NCI-H1105 treated with DMSO at 0.1 percent for 48 hours (cell line): ENCODE measurements at regions not wholly inside any gene's neighbourhood (a gene's known extent, or its start where the extent isn't known, plus 50 kb on each side); places are given as distances from the start of the nearest gene placed in this dataset.
"Not testable (repeated sequence)": the region's sequence is repeated elsewhere in the genome, so short reads cannot be mapped to it uniquely, and the experiment has no call there.

Experiments
- DNase-seq: peaks from one replicate; lab custom pipeline; 2025; lab: John Stamatoyannopoulos, UW

DNA sequence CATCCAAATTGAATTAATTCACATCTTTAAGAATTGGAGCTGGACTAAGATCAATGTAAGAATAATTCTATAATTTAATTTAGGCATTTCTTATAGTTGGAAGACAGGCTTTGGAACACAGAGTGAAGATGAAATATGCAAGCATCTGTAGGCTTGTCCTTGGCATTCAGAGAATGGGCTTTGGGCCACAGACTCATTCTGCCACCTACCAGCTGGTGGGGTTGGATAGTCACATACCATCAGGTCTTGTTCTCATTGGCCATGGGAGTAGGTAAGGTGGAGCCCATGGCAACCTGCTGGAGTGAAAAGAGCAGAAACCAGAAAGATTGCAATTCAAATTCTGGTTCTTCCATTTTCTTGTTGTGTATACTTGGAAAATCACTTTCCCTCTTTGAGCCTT, 300.3 kb downstream of the CYRIA start:
- no peak for DNase-seq

DNA sequence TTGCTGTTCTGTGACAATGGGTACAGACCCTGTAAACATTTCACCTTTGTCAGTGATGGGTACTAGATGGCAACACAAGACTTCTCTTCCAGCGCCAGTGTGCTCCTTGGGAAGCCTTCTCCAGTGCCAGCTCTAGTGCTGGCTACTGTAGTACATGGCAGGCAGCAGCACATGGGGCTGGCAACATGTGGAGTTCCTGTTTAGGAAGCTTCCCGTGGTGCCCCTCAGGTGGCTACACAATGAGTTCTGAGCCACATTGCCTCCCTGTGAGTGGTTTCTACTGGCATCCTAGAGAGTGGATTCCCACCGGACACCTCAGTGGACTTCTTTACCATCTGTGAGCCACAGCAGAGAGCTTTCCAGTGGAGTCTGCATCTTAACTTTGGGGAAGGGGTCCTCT, 302.1 kb downstream of the CYRIA start:
- no peak for DNase-seq

- DNase-seq = no peak
These were observed 303.0 kb downstream of the CYRIA start for GRCh38 chr2:16362611-16363010.

- no peak for DNase-seq
These were observed 304.2 kb downstream of the CYRIA start for GRCh38 chr2:16361261-16361995.

DNA sequence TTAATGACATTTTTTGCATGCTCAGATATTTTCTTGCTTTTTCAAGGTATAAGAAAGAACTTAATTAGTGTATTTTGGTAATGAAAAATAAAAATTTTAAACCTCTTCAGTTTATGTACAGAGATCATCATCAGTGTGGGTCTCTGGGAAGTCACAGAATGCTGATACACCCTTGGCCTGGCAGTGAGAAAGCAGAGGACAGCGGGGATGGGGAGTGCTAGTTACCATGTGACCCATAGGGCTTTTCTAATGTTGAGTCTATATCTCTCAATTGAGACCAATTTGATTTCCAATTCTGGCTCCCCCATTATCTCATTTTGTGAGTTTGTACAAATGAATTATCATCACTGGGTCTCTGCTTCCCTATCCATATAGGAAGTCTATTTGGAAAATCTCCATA, 305.7 kb downstream of the CYRIA start:
- DNase-seq = no peak

DNA sequence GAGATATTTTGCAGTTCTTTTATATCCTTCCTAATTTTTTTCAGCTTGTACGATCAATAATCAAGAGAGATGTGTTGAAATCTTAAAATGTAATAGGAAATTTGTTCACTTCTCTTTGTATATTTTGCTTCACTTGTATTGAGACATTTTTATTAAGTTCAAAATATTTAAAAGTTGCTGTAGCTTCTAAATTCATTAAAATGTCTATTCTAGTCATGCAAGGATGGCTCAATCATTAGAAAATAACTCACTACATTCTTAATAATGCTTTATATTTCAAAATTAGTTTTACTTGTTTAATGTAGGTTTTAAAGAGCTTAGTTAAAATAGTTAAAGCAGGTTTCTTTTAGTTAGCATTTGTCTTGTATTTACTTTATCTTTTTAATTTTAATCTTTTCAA, 308.4 kb downstream of the CYRIA start:
- no peak for DNase-seq

DNA sequence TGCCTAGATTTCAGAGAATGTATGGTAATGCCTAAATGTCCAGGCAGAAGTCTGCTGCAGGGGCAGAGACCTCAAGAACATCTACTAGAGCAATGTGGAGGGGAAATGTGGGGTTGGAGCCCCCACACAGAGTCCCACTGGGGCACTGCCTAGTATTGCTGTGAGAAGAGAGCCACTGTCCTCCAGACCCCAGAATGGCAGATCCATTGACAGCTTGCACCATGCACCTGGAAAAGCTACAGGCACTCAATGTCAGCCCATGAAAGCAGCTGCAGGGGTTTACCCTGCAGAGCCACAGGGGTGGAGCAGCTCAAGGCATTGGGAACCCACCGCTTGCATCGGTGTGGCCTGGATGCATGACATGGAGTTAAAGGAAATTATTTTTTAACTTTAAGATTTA, 314.1 kb downstream of the CYRIA start:
- DNase-seq = no peak

DNA sequence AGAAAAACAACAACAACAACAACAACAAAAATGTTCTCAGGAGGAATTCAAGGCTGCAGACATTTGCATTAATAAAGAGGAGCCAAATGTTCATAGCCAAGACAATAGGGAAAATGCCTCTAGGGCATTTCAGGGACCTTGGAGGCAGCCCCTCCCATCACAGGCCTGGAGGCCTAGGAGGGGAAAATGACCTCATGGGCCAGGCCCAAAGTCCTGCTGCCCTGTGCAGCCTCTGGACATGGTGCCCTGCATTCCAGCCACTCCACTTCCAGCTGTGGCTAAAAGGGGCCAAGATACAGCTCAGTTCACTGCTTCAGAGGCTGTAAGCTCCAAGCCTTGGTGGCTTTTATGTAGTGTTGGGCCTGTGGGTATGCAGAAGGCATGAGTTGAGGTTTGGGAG, 314.5 kb downstream of the CYRIA start:
- DNase-seq = no peak

DNA sequence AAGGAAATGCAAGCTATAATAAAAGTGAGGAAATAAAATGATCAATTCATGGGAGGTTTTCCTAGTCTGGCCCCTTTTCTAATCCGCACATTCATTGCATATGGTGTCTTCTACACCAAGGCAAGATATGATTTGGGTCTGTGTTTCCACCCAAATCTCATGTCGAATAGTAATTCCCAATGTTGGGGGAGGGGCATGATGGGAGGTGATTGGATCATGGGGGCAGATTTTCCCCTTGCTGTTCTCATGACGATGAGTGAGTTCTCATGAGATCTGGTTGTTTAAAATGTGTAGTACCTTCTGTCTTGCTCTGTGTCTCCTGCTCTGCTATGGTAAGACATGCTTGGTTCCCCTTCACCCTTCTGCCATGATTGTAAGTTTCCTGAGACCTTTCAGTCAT, 315.4 kb downstream of the CYRIA start:
- DNase-seq = no peak

DNA sequence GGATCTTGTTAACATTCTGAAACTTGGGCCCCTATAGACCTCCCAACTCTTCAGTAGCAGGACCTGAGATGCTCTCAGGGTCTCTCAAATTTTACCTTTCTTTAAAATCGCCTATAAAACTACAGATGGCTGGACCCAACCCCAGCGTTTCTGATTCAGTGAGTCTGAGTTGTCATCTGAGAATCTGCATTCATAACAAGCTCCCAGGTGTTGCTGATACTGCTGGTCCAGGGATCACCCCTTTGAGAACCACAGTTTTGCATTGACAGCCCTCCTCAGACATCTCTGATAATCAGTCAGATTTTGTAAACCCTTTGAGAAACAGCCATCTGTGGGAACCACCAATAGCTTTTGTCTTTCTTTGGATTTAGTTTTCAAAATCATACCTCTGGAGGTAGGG, 315.8 kb downstream of the CYRIA start:
- no peak for DNase-seq

DNA sequence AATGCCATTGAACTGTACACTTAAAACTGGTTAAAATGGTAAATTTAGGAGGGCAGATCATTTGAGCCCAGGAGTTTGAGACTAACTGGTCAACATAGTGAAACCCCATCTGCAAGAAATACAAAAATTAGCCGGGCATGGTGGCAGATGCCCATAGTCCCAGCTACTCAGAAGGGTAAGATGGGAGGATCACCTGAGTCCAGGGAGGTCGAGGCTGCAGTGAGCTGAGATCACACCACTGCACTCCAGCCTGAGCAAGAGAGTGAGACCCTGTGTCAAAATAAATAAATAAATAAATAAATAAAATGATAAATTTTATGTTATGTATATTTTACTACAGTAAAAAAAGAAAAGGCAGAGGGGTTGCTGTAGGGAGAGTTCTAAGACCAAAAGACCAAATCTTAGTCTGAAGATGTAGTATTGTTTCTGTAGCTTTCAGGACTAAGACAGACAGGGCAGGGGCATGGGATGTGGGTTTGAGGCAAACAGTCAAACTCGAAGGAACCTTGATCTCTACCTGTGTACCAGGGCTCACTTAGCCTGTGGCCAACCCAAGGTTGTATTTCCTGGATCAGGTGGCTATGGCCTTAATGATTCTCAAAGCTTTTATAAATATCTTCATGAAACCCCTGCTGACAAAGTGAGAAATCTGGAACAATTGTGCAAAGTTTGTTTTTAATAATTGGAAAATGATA, 316.7 kb downstream of the CYRIA start:
- no peak for DNase-seq

- DNase-seq = no peak
These were observed 319.0 kb downstream of the CYRIA start for GRCh38 chr2:16346671-16347070.

GRCh38 chr2:16345231-16345630, 320.4 kb downstream of the CYRIA start:
- DNase-seq = not testable (repeated sequence)

DNA sequence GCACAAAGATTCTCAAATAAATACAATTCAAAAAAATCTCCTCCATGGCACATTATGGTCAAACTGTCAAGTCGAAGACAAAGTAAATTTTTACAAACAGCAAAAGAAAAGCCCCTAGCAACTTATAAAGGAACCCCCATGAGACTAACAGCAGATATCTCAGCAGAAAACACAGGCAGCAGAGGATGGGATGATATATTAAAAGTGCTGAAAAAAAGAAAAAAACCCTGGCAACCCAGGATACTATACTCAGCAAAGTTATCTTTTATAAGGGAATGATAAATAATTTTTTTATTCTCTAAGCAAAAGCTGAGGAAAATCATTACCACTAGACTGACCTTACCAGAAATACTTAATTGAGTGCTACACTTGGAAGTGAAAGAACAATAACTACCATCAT, 326.4 kb downstream of the CYRIA start:
- no peak for DNase-seq

- DNase-seq = no peak
These were observed 327.6 kb downstream of the CYRIA start for GRCh38 chr2:16338026-16338425.

- no peak for DNase-seq
These were observed 328.7 kb downstream of the CYRIA start for GRCh38 chr2:16336916-16337315.

GRCh38 chr2:16336491-16336890, 329.1 kb downstream of the CYRIA start:
- no peak for DNase-seq

- no peak for DNase-seq
These were observed 329.7 kb downstream of the CYRIA start for GRCh38 chr2:16335947-16336346.

DNA sequence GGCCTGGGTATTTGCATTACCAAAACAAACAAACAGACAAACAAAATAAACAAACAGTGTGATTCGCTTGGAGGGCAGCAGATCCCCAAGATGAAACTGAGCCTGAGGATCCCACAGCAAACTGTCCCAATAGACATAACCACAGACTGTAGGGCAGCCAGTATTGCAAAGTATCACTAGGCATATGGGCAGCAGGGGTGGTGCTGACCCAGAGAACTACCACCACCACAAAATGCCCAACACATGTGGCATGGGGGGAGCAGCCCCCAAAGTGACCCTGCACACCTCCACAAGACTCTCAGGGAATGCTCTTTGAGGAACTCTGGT, 330.1 kb downstream of the CYRIA start:
- no peak for DNase-seq

DNA sequence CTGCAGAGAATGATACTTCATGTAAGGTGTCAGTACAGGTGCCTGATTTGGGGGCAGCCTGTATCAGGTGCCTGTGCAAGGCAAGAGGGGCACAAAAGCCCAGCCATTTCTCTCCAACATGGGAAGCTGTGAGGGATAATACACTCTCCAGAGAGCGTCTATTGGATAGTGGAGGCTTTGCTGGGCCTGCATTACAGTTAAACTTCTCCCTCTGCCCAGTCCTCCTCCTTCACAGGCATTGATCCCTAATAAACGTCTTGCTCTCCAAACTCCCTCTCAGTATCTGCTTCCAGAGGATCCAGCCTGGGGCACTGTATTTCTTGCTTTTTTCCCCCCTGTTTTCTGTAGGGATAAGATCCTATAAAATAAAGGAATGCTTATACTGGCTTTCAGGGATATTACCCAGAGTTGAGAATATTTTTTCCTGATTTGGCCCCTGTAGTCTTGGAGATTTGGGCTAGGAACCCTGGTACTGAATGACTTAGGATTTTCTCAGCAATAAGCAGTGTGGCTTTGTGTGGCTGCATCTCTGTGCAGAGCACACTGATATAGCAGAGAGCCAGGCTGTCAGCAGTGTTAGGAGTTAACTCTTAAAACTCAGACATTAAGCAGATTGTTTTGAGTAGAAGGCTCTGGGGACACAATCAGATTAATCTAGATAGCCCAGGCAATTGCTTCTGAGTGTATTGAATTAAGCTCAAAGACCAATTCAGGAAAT, 330.6 kb downstream of the CYRIA start:
- DNase-seq = no peak

GRCh38 chr2:16334366-16334765, 331.3 kb downstream of the CYRIA start:
- DNase-seq = no peak

DNA sequence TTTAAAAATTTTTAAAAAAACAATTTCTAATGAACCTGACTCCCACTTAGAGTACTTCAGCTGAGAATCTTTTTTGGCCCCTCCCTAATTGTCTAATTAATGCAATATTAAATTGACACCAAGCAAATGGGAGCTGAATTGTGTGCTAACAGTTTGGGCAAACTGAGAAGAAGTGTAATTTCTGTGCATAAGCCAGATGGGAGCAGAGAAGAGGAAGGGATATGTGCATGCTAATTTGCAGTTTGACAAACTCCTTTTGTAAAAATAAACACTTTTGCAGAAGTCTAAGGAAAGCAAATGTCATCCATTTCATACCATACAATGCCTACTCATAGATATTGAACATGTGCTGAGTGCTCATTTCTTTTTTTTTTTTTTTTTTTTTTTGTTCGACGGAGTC, 332.0 kb downstream of the CYRIA start:
- DNase-seq = no peak
